ENCODE measurements at regions not wholly inside any gene's neighbourhood (a gene's known extent, or its start where the extent isn't known, plus 50 kb on each side); places are given as distances from the start of the nearest gene placed in this dataset.
A peak's percentile ranks its signal among the peaks of the same experiment; 100 is the strongest.

DNA sequence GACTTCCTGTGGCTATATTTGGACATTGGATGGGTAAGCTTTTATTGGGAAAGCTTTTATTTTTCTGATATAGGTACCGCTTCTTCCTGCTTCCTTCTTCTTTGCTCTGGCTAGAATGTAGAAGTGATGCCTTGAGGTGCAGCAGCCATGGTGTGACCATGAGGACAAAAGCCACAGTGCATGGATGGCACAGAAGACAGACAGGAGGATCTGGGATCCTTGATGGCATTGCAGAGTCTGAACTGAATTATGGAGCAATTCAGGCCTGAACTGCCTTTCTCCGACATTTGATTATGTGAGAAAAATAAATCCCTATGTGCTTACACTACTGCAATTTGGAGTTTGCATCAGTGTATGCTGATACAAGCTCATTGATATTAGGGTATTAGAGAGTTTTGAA, 191.3 kb upstream of the CRY1 start:
- TF ChIP-seq, protein P1, sequence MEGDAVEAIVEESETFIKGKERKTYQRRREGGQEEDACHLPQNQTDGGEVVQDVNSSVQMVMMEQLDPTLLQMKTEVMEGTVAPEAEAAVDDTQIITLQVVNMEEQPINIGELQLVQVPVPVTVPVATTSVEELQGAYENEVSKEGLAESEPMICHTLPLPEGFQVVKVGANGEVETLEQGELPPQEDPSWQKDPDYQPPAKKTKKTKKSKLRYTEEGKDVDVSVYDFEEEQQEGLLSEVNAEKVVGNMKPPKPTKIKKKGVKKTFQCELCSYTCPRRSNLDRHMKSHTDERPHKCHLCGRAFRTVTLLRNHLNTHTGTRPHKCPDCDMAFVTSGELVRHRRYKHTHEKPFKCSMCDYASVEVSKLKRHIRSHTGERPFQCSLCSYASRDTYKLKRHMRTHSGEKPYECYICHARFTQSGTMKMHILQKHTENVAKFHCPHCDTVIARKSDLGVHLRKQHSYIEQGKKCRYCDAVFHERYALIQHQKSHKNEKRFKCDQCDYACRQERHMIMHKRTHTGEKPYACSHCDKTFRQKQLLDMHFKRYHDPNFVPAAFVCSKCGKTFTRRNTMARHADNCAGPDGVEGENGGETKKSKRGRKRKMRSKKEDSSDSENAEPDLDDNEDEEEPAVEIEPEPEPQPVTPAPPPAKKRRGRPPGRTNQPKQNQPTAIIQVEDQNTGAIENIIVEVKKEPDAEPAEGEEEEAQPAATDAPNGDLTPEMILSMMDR (conservative IDR thresholded peaks at IDR 0.05; ENCODE audit: low read depth, low read length), result no peak
- TF ChIP-seq EZH2 (IDR thresholded peaks at IDR 0.05; ENCODE audit: borderline replicate concordance, low read depth, low read length, poor library complexity, severe bottlenecking), result no peak
- intact Hi-C loops (cut with micrococcal nuclease; ENCODE audit: unreplicated experiment), result no loop called here
- H3K27ac ChIP-seq (ENCODE audit: low read depth, low read length, poor library complexity, severe bottlenecking), result no peak overlapping the region
- H3K4me3 ChIP-seq (ENCODE audit: low read depth, low read length, poor library complexity, severe bottlenecking), result no peak overlapping the region
- H3K36me3 ChIP-seq (ENCODE audit: insufficient read depth, low read length, poor library complexity, severe bottlenecking), result no peaks in the 10 kb centered on the region
- peaks cover 11% of the 10 kb centered on the region for H3K4me1 ChIP-seq (ENCODE audit: insufficient read depth, low read length, poor library complexity, severe bottlenecking)
- H3K9me3 ChIP-seq (ENCODE audit: low read depth, low read length, poor library complexity, severe bottlenecking), result no peaks in the 10 kb centered on the region
- DNase-seq (ENCODE audit: low spot score), result no peak
- ChIA-PET CTCF (no interaction called here), POLR2A (ENCODE audit: low non-redundant PET) (no interaction called here)
- no TSS peak for BruUV-seq (replicated peaks)
- no peaks in the 10 kb centered on the region for H3K27me3 ChIP-seq (replicated peaks; ENCODE audit: insufficient read depth, low read depth, low read length, poor library complexity)

DNA sequence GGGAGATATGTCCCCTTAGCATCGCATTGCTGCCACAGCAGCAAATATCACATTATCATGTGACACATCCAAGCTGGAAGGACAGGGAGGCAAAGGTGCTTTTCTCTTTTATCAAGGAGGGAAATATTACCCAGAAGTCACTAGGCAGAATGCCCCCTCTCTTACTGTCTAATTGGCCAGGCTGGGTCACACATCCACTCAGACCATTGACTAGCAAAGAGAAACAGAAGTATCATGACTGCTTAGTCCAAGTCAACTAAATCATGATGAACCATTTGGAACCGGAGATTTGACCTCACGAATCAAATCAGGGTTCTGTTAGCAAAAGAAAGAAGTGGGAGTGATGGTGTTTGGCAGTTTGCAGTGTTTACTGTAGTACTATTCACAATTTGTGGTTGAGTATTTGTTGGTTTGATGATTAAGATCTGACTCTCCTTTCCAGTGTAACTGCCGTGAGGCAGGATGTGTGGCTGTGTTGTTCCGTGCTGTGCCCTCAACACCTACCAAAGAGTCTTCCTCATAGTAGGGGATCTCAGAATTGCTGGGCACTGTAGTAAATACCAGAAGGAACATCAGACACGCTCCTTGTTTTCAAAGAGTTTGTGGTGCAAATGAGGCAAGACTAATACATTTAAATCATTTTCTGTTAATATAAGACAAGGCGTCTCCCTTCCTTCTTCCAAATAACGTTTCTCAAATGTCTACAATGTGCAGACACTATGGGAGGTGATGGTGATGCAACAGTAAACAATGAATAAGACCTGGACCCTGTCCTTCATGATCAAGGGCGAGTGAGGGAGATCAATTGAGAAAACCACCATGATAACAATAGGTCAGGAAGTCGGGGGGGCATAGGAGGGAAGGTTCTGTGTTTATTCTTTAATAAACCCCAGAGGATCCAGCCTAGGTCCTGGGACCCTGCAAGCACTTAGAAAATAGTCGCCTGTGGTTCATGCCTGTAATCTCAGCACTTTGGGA, 194.4 kb upstream of the CRY1 start:
- peaks cover 7% of the 10 kb centered on the region for H3K4me1 ChIP-seq (ENCODE audit: insufficient read depth, low read length, poor library complexity, severe bottlenecking)
- TF ChIP-seq, protein P1 (conservative IDR thresholded peaks at IDR 0.05; ENCODE audit: low read depth, low read length), result no peak
- TF ChIP-seq EZH2 (IDR thresholded peaks at IDR 0.05; ENCODE audit: borderline replicate concordance, low read depth, low read length, poor library complexity, severe bottlenecking), result no peak
- intact Hi-C loops (cut with micrococcal nuclease; ENCODE audit: unreplicated experiment), result no loop called here
- ChIA-PET POLR2A (ENCODE audit: low non-redundant PET) (no interaction called here), CTCF (no interaction called here)
- H3K27me3 ChIP-seq (replicated peaks; ENCODE audit: insufficient read depth, low read depth, low read length, poor library complexity), result no peaks in the 10 kb centered on the region
- DNase-seq (ENCODE audit: low spot score), result no peak
- H3K4me3 ChIP-seq (ENCODE audit: low read depth, low read length, poor library complexity, severe bottlenecking), result no peak overlapping the region
- H3K36me3 ChIP-seq (ENCODE audit: insufficient read depth, low read length, poor library complexity, severe bottlenecking), result no peaks in the 10 kb centered on the region
- no peaks in the 10 kb centered on the region for H3K9me3 ChIP-seq (ENCODE audit: low read depth, low read length, poor library complexity, severe bottlenecking)
- no peak overlapping the region for H3K27ac ChIP-seq (ENCODE audit: low read depth, low read length, poor library complexity, severe bottlenecking)
- BruUV-seq (replicated peaks), result no TSS peak

DNA sequence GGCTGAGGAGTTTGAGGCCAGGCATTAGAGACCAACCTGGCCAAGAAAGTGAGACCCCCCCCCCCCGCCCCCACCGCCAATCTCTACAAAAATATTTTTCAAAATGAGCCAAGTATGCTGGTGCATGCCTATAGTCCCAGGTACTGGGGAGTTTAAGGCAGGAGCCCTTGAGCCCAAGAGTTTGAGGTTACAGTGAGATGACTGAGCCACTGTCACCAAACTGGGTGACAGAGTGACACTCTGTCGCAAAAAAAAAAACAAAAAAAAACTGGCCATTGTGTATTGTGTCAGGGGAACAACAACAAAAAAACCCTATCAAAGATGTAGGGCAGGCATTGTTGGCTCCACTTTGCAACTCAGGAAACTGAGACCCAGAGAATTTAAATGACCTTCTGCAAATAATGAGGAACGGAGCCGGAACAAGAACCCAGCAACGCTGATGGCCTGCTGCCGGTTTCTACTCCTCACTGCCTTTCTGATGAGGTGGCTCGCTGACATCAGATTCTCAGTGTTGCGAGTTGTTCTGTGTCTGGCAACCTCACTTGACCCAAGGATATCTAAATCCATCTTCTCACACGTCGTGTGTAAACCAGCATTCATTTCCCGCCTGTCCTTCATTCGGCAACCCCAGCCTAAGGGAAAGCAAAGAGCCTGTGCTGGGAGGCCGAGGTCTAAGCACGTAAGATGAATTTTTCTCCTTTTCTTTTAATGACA, 195.2 kb upstream of the CRY1 start:
- Histone ChIP-seq H3K4me3 (ENCODE audit: low read depth, low read length, poor library complexity, severe bottlenecking) (no peak overlapping the region), H3K4me1 (ENCODE audit: insufficient read depth, low read length, poor library complexity, severe bottlenecking) (peaks cover 7% of the 10 kb centered on the region), H3K27ac (ENCODE audit: low read depth, low read length, poor library complexity, severe bottlenecking) (no peak overlapping the region), H3K36me3 (ENCODE audit: insufficient read depth, low read length, poor library complexity, severe bottlenecking) (no peaks in the 10 kb centered on the region), H3K27me3 (replicated peaks; ENCODE audit: insufficient read depth, low read depth, low read length, poor library complexity) (no peaks in the 10 kb centered on the region), H3K9me3 (ENCODE audit: low read depth, low read length, poor library complexity, severe bottlenecking) (no peaks in the 10 kb centered on the region)
- ChIA-PET POLR2A (ENCODE audit: low non-redundant PET) (no interaction called here), CTCF (no interaction called here)
- no TSS peak for BruUV-seq (replicated peaks)
- intact Hi-C loops (cut with micrococcal nuclease; ENCODE audit: unreplicated experiment), result no loop called here
- DNase-seq (ENCODE audit: low spot score), result peak; percentile 21
- TF ChIP-seq, protein P1 (conservative IDR thresholded peaks at IDR 0.05; ENCODE audit: low read depth, low read length), result no peak
- no peak for TF ChIP-seq EZH2 (IDR thresholded peaks at IDR 0.05; ENCODE audit: borderline replicate concordance, low read depth, low read length, poor library complexity, severe bottlenecking)
